ENCODE measurements at regions not wholly inside any gene's neighbourhood (a gene's known extent, or its start where the extent isn't known, plus 50 kb on each side); places are given as distances from the start of the nearest gene placed in this dataset.

DNA sequence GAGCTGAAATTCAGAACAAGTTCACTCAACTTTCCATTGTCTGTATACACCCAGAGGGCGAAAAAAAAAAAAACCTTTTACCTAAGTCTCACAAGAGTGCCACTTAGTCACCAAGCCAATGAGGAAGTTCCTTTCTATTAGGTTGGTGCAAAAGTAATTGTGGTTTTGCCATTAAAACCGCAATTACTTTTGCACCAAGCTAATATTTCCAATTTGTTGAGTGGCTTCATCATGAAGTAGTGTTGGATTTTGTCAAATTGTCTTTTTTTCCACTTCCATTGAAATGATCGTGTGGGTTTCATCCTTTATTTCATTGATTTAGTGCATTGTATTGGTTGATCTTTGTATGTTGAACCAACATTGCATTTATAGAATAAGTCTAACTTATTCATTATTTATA is 253.9 kb downstream of the ZIC4 start:
- no peak for TF ChIP-seq EZH2 (IDR thresholded peaks at IDR 0.05; ENCODE audit: low read length, unreplicated experiment)
- TF ChIP-seq, protein P1, sequence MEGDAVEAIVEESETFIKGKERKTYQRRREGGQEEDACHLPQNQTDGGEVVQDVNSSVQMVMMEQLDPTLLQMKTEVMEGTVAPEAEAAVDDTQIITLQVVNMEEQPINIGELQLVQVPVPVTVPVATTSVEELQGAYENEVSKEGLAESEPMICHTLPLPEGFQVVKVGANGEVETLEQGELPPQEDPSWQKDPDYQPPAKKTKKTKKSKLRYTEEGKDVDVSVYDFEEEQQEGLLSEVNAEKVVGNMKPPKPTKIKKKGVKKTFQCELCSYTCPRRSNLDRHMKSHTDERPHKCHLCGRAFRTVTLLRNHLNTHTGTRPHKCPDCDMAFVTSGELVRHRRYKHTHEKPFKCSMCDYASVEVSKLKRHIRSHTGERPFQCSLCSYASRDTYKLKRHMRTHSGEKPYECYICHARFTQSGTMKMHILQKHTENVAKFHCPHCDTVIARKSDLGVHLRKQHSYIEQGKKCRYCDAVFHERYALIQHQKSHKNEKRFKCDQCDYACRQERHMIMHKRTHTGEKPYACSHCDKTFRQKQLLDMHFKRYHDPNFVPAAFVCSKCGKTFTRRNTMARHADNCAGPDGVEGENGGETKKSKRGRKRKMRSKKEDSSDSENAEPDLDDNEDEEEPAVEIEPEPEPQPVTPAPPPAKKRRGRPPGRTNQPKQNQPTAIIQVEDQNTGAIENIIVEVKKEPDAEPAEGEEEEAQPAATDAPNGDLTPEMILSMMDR (conservative IDR thresholded peaks at IDR 0.05; ENCODE audit: low read depth, low read length) = no peak
